Neural cell (in vitro differentiated cells): ENCODE measurements at regions not wholly inside any gene's neighbourhood (a gene's known extent, or its start where the extent isn't known, plus 50 kb on each side); places are given as distances from the start of the nearest gene placed in this dataset.

Source experiments
- H2AFZ ChIP-seq: fragments of 200-600, 300-800 bp; sonication (generic), shearing (Covaris generic); 2 replicates; pipeline ENCODE4 v1.6.0; 2014; ENCODE audit warnings: low read depth, mild to moderate bottlenecking, antibody characterized with exemption, low read length, moderate library complexity
- H3F3A ChIP-seq: fragments of 200-600 bp; shearing (Covaris generic); 2 replicates; pipeline ENCODE4 v1.6.1; 2016; ENCODE audit warnings: mild to moderate bottlenecking, moderate library complexity, mixed read lengths, antibody characterized with exemption, low read length; ENCODE audit not compliant: insufficient read depth, poor library complexity, severe bottlenecking
- H3K27ac ChIP-seq: fragments of 200-600, 300-800 bp; sonication (generic), shearing (Covaris generic); 2 replicates; pipeline ENCODE4 v1.5.1; 2014; ENCODE audit warnings: mild to moderate bottlenecking, low read length, moderate library complexity
- H3K27me3 ChIP-seq: fragments of 300-800, 200-600 bp; sonication (generic), shearing (Covaris generic); 2 replicates; pipeline ENCODE4 v1.6.0; 2014; ENCODE audit warnings: mild to moderate bottlenecking, low read depth, low read length, moderate library complexity; ENCODE audit not compliant: insufficient read depth
- H3K36me3 ChIP-seq: fragments of 300-800, 200-600 bp; sonication (generic), shearing (Covaris generic); 2 replicates; pipeline ENCODE4 v1.5.1; 2014; ENCODE audit warnings: mild to moderate bottlenecking, antibody characterized with exemption, low read length, moderate library complexity; ENCODE audit not compliant: insufficient read depth
- H3K4me2 ChIP-seq: fragments of 300-800, 200-600 bp; sonication (generic), shearing (Covaris generic); 2 replicates; pipeline ENCODE4 v1.6.0; 2014; ENCODE audit warnings: mild to moderate bottlenecking, low read length
- H3K4me3 ChIP-seq: fragments of 300-800, 200-600 bp; sonication (generic), shearing (Covaris generic); 2 replicates; pipeline ENCODE4 v1.5.1; 2014; ENCODE audit warnings: mild to moderate bottlenecking, low read length, moderate library complexity
- H3K79me2 ChIP-seq: fragments of 200-600 bp; shearing (Covaris generic); replicated peaks from 2 replicates; pipeline ENCODE4 v1.6.0; 2014; ENCODE audit warnings: mild to moderate bottlenecking, low read length, moderate library complexity; ENCODE audit not compliant: insufficient read depth
- H3K9ac ChIP-seq: fragments of 300-800, 200-600 bp; sonication (generic), shearing (Covaris generic); 2 replicates; pipeline ENCODE4 v1.6.1; 2016; ENCODE audit warnings: mild to moderate bottlenecking, low read length, mixed read lengths
- H3K9me2 ChIP-seq: fragments of 200-600 bp; shearing (Covaris generic); 2 replicates; pipeline ENCODE4 v1.6.1; 2016; ENCODE audit warnings: mild to moderate bottlenecking, low read length, mixed read lengths; ENCODE audit not compliant: insufficient read depth
- H3K9me3 ChIP-seq: fragments of 200-600, 300-800 bp; sonication (generic), shearing (Covaris generic); 2 replicates; pipeline ENCODE4 v1.6.1; 2016; ENCODE audit warnings: mild to moderate bottlenecking, mixed run types, low read length, moderate library complexity, mixed read lengths
- H4K20me1 ChIP-seq: fragments of 200-600 bp; shearing (Covaris generic); 2 replicates; pipeline ENCODE4 v1.6.1; 2016; ENCODE audit warnings: mild to moderate bottlenecking, mixed run types; ENCODE audit not compliant: insufficient read depth
- EP300 ChIP-seq: fragments of 450-650 bp; conservative IDR thresholded peaks from 2 replicates; pipeline ENCODE4 v1.6.1; 2014; ENCODE audit warnings: antibody characterized with exemption, mild to moderate bottlenecking, moderate library complexity; ENCODE audit not compliant: poor library complexity, severe bottlenecking
- EZH2 ChIP-seq: fragments of 200-600, 300-800 bp; shearing (Covaris generic), sonication (generic); IDR thresholded peaks from 2 replicates; pipeline ENCODE4 v1.6.1; 2014; ENCODE audit warnings: antibody characterized with exemption, low read length, borderline replicate concordance, mild to moderate bottlenecking; ENCODE audit not compliant: insufficient read depth, poor library complexity, severe bottlenecking
- MXI1 ChIP-seq: fragments of 450-650 bp; conservative IDR thresholded peaks from 2 replicates; pipeline ENCODE4 v1.6.1; 2014; ENCODE audit warnings: antibody characterized with exemption, mild to moderate bottlenecking; ENCODE audit not compliant: poor library complexity, severe bottlenecking
- POLR2AphosphoS5 ChIP-seq: IDR thresholded peaks from 2 replicates; pipeline ENCODE4 v1.6.1; 2012
- RAD21 ChIP-seq: fragments of 450-650 bp; conservative IDR thresholded peaks from 2 replicates; pipeline ENCODE4 v1.6.1; 2014; ENCODE audit warnings: antibody characterized with exemption, mild to moderate bottlenecking, moderate library complexity
- SMC3 ChIP-seq: fragments of 450-650 bp; conservative IDR thresholded peaks from 2 replicates; pipeline ENCODE4 v1.6.1; 2014; ENCODE audit warnings: antibody characterized with exemption, mild to moderate bottlenecking, moderate library complexity; ENCODE audit not compliant: poor library complexity
- TAF1 ChIP-seq: IDR thresholded peaks from 2 replicates; pipeline ENCODE4 v1.6.1; 2012; ENCODE audit warnings: low read depth
- TF ChIP-seq, protein P1 (sequence below): fragments of 450-650 bp; IDR thresholded peaks from 2 replicates; pipeline ENCODE4 v1.5.1; 2014; ENCODE audit warnings: antibody characterized with exemption, mild to moderate bottlenecking, moderate library complexity; ENCODE audit not compliant: poor library complexity, severe bottlenecking
- TF ChIP-seq, protein P2 (sequence below): IDR thresholded peaks from 2 replicates; pipeline ENCODE4 v1.6.1; 2012; ENCODE audit warnings: borderline replicate concordance

DNA sequence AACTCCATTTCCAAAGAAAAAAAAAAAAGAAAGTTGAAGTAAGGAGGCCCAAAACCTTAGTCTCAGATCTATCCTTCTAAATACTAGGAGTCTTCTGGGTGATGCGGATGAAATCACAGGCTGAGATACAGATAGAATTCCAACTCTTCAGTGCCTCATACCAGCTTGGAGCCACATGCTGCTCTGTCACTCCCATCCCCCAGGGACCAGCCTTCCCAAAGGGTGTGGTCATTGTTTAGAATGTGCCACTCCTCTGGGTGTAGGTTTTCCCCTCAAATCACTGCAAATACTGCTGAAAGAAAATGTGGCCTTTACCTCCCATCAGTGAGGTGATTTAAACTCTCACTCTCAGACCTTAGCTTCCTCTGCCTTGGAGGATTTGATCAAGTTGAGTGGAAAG, 112.9 kb downstream of the CDC7 start:
- H3K9me2 ChIP-seq, result no peaks in the 10 kb centered on the region
- no peaks in the 10 kb centered on the region for H3K27me3 ChIP-seq
- no peak overlapping the region for H3K4me3 ChIP-seq
- H3K27ac ChIP-seq, result no peak overlapping the region
- H3K36me3 ChIP-seq, result no peaks in the 10 kb centered on the region
- H3K79me2 ChIP-seq, result no peaks in the 10 kb centered on the region
- H3K9ac ChIP-seq, result no peak overlapping the region
- no peak overlapping the region for H3K4me2 ChIP-seq
- no peaks in the 10 kb centered on the region for H3K9me3 ChIP-seq
- H2AFZ ChIP-seq, result no peak overlapping the region
- H4K20me1 ChIP-seq, result no peaks in the 10 kb centered on the region
- H3F3A ChIP-seq, result no peaks in the 10 kb centered on the region
- TF ChIP-seq EP300 (no peak), EZH2 (no peak), TAF1 (no peak), MXI1 (no peak), POLR2AphosphoS5 (no peak), RAD21 (no peak), SMC3 (no peak)
- TF ChIP-seq, protein P1, sequence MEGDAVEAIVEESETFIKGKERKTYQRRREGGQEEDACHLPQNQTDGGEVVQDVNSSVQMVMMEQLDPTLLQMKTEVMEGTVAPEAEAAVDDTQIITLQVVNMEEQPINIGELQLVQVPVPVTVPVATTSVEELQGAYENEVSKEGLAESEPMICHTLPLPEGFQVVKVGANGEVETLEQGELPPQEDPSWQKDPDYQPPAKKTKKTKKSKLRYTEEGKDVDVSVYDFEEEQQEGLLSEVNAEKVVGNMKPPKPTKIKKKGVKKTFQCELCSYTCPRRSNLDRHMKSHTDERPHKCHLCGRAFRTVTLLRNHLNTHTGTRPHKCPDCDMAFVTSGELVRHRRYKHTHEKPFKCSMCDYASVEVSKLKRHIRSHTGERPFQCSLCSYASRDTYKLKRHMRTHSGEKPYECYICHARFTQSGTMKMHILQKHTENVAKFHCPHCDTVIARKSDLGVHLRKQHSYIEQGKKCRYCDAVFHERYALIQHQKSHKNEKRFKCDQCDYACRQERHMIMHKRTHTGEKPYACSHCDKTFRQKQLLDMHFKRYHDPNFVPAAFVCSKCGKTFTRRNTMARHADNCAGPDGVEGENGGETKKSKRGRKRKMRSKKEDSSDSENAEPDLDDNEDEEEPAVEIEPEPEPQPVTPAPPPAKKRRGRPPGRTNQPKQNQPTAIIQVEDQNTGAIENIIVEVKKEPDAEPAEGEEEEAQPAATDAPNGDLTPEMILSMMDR, result no peak
- TF ChIP-seq, protein P2, sequence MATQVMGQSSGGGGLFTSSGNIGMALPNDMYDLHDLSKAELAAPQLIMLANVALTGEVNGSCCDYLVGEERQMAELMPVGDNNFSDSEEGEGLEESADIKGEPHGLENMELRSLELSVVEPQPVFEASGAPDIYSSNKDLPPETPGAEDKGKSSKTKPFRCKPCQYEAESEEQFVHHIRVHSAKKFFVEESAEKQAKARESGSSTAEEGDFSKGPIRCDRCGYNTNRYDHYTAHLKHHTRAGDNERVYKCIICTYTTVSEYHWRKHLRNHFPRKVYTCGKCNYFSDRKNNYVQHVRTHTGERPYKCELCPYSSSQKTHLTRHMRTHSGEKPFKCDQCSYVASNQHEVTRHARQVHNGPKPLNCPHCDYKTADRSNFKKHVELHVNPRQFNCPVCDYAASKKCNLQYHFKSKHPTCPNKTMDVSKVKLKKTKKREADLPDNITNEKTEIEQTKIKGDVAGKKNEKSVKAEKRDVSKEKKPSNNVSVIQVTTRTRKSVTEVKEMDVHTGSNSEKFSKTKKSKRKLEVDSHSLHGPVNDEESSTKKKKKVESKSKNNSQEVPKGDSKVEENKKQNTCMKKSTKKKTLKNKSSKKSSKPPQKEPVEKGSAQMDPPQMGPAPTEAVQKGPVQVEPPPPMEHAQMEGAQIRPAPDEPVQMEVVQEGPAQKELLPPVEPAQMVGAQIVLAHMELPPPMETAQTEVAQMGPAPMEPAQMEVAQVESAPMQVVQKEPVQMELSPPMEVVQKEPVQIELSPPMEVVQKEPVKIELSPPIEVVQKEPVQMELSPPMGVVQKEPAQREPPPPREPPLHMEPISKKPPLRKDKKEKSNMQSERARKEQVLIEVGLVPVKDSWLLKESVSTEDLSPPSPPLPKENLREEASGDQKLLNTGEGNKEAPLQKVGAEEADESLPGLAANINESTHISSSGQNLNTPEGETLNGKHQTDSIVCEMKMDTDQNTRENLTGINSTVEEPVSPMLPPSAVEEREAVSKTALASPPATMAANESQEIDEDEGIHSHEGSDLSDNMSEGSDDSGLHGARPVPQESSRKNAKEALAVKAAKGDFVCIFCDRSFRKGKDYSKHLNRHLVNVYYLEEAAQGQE, result no peak

DNA sequence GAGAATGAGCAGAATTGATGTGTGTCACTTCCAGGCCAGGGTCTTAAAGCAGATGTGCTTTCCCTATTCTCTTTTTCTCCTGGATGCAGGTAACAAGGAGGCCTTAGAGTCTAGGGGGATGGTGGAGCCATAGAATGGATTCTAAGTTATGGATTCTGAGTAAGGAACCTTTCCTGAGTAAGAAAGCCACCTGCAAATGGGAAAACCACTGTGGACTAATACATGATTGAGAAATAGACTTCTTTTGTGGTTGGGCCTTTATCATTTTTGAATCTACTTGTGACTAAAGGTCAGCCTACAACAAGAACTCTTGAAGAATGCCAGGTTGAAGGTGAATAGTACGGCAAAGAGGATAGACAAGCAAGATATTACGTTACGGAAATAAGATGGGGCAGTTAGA, 116.1 kb downstream of the CDC7 start:
- TF ChIP-seq RAD21, result no peak
- no peak for TF ChIP-seq POLR2AphosphoS5
- TF ChIP-seq MXI1, result no peak
- TF ChIP-seq, protein P2, result no peak
- TF ChIP-seq, protein P1, result no peak
- TF ChIP-seq EZH2, result no peak
- TF ChIP-seq EP300, result no peak
- TF ChIP-seq SMC3, result no peak
- no peak for TF ChIP-seq TAF1
- no peaks in the 10 kb centered on the region for H3K9me2 ChIP-seq
- H3K9ac ChIP-seq, result no peak overlapping the region
- no peak overlapping the region for H3K27ac ChIP-seq
- H4K20me1 ChIP-seq, result no peaks in the 10 kb centered on the region
- no peak overlapping the region for H3K4me3 ChIP-seq
- H3K4me2 ChIP-seq, result no peak overlapping the region
- no peak overlapping the region for H2AFZ ChIP-seq
- no peaks in the 10 kb centered on the region for H3K27me3 ChIP-seq
- no peaks in the 10 kb centered on the region for H3K79me2 ChIP-seq
- H3K36me3 ChIP-seq, result no peaks in the 10 kb centered on the region
- H3F3A ChIP-seq, result no peaks in the 10 kb centered on the region
- H3K9me3 ChIP-seq, result no peaks in the 10 kb centered on the region
